ENCODE measurements at regions not wholly inside any gene's neighbourhood (a gene's known extent, or its start where the extent isn't known, plus 50 kb on each side); places are given as distances from the start of the nearest gene placed in this dataset.

DNA sequence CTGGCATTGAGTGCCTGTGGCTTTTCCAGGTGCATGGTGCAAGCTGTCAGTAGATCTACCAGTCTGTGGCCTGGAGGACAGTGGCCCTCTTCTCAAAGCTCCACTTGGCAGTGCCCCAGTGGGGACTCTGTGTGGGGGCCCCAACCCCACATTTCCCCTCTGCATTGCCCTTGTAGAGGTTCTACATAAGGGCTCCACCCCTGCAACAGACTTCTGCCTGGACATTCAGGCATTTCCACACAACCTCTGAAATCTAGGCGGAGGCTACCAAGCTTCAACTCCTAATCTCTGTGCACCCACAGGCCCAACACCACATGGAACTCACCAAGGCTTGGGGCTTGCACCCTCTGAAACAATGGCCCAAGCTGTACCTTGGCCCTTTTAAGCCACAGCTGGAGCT, 102.7 kb upstream of the PLEKHG7 start:
- TF ChIP-seq, protein P1, sequence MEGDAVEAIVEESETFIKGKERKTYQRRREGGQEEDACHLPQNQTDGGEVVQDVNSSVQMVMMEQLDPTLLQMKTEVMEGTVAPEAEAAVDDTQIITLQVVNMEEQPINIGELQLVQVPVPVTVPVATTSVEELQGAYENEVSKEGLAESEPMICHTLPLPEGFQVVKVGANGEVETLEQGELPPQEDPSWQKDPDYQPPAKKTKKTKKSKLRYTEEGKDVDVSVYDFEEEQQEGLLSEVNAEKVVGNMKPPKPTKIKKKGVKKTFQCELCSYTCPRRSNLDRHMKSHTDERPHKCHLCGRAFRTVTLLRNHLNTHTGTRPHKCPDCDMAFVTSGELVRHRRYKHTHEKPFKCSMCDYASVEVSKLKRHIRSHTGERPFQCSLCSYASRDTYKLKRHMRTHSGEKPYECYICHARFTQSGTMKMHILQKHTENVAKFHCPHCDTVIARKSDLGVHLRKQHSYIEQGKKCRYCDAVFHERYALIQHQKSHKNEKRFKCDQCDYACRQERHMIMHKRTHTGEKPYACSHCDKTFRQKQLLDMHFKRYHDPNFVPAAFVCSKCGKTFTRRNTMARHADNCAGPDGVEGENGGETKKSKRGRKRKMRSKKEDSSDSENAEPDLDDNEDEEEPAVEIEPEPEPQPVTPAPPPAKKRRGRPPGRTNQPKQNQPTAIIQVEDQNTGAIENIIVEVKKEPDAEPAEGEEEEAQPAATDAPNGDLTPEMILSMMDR (IDR thresholded peaks at IDR 0.05; ENCODE audit: unreplicated experiment), result no peak
- H3K9me3 Mint-ChIP-seq (ENCODE audit: low read depth, unreplicated experiment), result peaks cover 18% of the 10 kb centered on the region
- DNase-seq, result no peak
- no peak overlapping the region for H3K27ac Mint-ChIP-seq (ENCODE audit: unreplicated experiment)
- H3K36me3 Mint-ChIP-seq (ENCODE audit: insufficient read depth, unreplicated experiment), result peaks cover 14% of the 10 kb centered on the region
- H3K27me3 Mint-ChIP-seq (ENCODE audit: unreplicated experiment), result no peaks in the 10 kb centered on the region
- peaks cover 54% of the 10 kb centered on the region for H3K4me1 Mint-ChIP-seq (ENCODE audit: low read depth, unreplicated experiment)
- CTCF ChIA-PET, result no interaction called here
- intact Hi-C loops (cut with micrococcal nuclease; ENCODE audit: unreplicated experiment), result no loop called here
- BruUV-seq (replicated peaks), result no TSS peak
- H3K4me3 Mint-ChIP-seq (ENCODE audit: low read depth, unreplicated experiment), result no peak overlapping the region

DNA sequence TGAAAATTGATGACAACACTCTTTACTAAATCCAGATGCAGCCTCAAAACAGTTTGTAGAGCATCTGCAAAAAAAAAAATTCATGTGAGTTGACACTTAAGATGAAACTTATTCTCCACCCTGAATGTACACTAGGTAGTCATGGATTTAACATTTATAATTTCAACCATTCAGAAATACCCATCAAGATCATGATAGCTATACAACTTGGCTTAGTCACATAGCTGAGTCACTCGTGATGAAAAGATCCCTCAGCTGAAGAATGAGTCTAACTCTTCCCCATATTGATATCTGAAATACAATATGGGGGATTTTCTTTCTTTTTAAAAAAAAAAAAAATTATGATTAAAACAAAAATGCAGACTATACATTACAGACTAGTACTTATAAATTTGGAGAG, 104.8 kb upstream of the PLEKHG7 start:
- no peaks in the 10 kb centered on the region for H3K27me3 Mint-ChIP-seq (ENCODE audit: unreplicated experiment)

DNA sequence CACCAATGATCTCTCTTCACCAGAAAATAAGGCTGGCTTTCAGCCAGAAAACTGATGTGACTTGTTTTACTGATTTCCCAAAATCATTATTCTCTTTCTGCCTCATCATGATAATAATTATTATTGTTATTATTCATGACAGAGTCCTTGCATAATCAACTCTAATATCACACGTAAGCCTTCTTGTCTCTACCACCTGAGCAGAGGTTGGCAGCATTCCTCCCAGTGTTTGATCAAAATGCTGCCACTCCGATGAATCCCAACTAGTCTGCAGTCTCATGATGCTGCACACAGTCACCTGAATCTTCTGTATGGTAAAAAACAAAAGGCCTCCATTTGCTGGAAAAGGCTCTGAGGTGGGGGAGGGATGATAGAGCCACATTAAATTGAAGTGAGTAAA, 105.7 kb upstream of the PLEKHG7 start:
- intact Hi-C loops (cut with micrococcal nuclease; ENCODE audit: unreplicated experiment), result no loop called here
- H3K27ac Mint-ChIP-seq (ENCODE audit: unreplicated experiment), result no peak overlapping the region
- BruUV-seq (replicated peaks), result no TSS peak
- DNase-seq, result no peak
- CTCF ChIA-PET, result no interaction called here
- H3K4me1 Mint-ChIP-seq (ENCODE audit: low read depth, unreplicated experiment), result peaks cover 53% of the 10 kb centered on the region
- peaks cover under 1% of the 10 kb centered on the region for H3K36me3 Mint-ChIP-seq (ENCODE audit: insufficient read depth, unreplicated experiment)
- no peaks in the 10 kb centered on the region for H3K27me3 Mint-ChIP-seq (ENCODE audit: unreplicated experiment)
- no peak overlapping the region for H3K4me3 Mint-ChIP-seq (ENCODE audit: low read depth, unreplicated experiment)
- peaks cover 18% of the 10 kb centered on the region for H3K9me3 Mint-ChIP-seq (ENCODE audit: low read depth, unreplicated experiment)
- TF ChIP-seq, protein P1 (IDR thresholded peaks at IDR 0.05; ENCODE audit: unreplicated experiment), result no peak

More for the DNA sequence above, 104.8 kb upstream of the PLEKHG7 start:
- peaks cover 56% of the 10 kb centered on the region for H3K4me1 Mint-ChIP-seq (ENCODE audit: low read depth, unreplicated experiment)
- no peak overlapping the region for H3K4me3 Mint-ChIP-seq (ENCODE audit: low read depth, unreplicated experiment)
- CTCF ChIA-PET, result interaction anchor here (1.0 kb wide), 1 partner anchor 452 kb away, joined by 3 read pairs; the partner anchor contains the start of gene BTG1
- H3K9me3 Mint-ChIP-seq (ENCODE audit: low read depth, unreplicated experiment), result peaks cover 18% of the 10 kb centered on the region
- BruUV-seq (replicated peaks), result no TSS peak
- no peak for DNase-seq
- intact Hi-C loops (cut with micrococcal nuclease; ENCODE audit: unreplicated experiment), result no loop called here
- no peak overlapping the region for H3K27ac Mint-ChIP-seq (ENCODE audit: unreplicated experiment)
- TF ChIP-seq, protein P1 (IDR thresholded peaks at IDR 0.05; ENCODE audit: unreplicated experiment), result no peak
- peaks cover 9% of the 10 kb centered on the region for H3K36me3 Mint-ChIP-seq (ENCODE audit: insufficient read depth, unreplicated experiment)

DNA sequence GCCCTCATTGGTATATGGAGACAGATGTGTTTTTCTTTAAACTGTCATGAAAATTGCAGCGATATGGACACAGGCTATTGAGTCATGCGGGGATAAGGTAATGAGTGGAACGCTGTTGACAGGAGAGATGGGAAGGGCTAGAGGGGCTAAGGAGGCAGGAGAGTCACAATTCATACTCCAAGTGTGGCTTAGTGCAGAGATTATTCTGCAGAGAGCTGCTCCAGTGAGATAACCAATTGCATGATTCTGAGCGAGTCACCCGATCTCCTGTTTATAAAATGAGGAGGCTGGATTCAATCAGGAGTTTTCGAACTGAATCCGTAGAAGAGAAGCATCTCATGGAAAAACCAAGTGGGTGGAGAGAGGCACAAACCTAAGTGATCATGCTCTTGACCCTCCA, 106.4 kb upstream of the PLEKHG7 start:
- Mint-ChIP-seq H3K4me3 (ENCODE audit: low read depth, unreplicated experiment) (no peak overlapping the region), H3K9me3 (ENCODE audit: low read depth, unreplicated experiment) (peaks cover 16% of the 10 kb centered on the region), H3K36me3 (ENCODE audit: insufficient read depth, unreplicated experiment) (no peaks in the 10 kb centered on the region), H3K27me3 (ENCODE audit: unreplicated experiment) (no peaks in the 10 kb centered on the region), H3K4me1 (ENCODE audit: low read depth, unreplicated experiment) (peaks cover 46% of the 10 kb centered on the region), H3K27ac (ENCODE audit: unreplicated experiment) (no peak overlapping the region)
- intact Hi-C loops (cut with micrococcal nuclease; ENCODE audit: unreplicated experiment), result no loop called here
- CTCF ChIA-PET, result no interaction called here
- DNase-seq, result no peak
- TF ChIP-seq, protein P1 (IDR thresholded peaks at IDR 0.05; ENCODE audit: unreplicated experiment), result no peak
- no TSS peak for BruUV-seq (replicated peaks)

Measured in Calu3 (cell line).